ENCODE measurements at regions not wholly inside any gene's neighbourhood (a gene's known extent, or its start where the extent isn't known, plus 50 kb on each side); places are given as distances from the start of the nearest gene placed in this dataset.

DNA sequence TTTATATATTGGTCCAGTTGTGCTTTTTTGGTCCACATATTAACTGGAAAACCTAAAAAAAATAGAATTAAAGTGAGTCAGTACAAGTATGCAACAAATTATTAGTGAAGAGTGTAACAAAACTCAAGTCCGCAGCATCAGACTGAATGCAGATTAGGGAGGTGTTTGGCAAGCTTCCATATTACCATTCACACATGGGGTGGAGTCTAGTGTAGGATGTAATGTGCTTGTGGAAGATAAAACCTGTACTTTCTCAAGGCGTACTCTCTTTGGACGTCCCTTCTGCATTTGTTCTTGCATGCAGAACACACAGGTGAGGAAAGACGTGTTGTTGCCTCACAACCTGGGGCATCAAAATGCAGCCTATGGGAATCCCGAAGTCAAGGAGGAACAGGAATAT, 668.7 kb downstream of the MRPL39 start:
- TF ChIP-seq POLR2AphosphoS5 (IDR thresholded peaks at IDR 0.05; ENCODE audit: insufficient read depth in 1 of 2, low read depth in 1 of 2), result no peak
- no peak for TF ChIP-seq CTCF (IDR thresholded peaks at IDR 0.05)
- no peak for TF ChIP-seq POLR2A (IDR thresholded peaks at IDR 0.05)

All from vagina (tissue), 2 donors.